AG09319 (cell line): ENCODE measurements at regions not wholly inside any gene's neighbourhood (a gene's known extent, or its start where the extent isn't known, plus 50 kb on each side); places are given as distances from the start of the nearest gene placed in this dataset.

ENCODE experiments used
- DNase-seq: peaks from one replicate; pipeline ENCODE4 v3.0.0-alpha.2; 2010; ENCODE audit warnings: low read depth; ENCODE audit errors: extremely low read depth
- CTCF ChIP-seq: IDR thresholded peaks from 2 replicates; pipeline ENCODE4 v1.5.1; 2011; ENCODE audit warnings: low read depth, mild to moderate bottlenecking, inconsistent platforms, low read length, moderate library complexity

GRCh38 chr5:105963696-105964255, 1707.0 kb downstream of the EFNA5 start:
- no peak for DNase-seq

DNA sequence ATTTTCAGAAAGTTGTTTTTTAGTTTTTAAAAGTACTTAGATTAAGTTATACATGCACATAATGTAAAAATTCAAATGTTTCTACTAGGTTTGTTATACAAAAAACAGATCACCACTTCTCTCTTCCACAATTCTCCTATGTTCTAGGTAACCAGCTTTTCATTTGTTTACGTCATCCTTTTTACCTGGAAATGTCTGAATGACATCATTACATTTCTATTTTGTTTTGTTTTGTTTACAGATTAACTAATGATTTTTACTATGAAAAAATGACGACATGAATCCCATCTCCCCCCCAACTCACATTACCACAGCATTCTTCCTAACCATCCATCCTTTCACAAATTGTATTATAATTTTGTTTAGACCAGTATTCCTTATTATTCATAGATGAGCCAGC, 1709.2 kb downstream of the EFNA5 start:
- DNase-seq: no peak
- TF ChIP-seq CTCF: no peak

More at GRCh38 chr5:105963696-105964255, 1707.0 kb downstream of the EFNA5 start:
- TF ChIP-seq CTCF: no peak

DNA sequence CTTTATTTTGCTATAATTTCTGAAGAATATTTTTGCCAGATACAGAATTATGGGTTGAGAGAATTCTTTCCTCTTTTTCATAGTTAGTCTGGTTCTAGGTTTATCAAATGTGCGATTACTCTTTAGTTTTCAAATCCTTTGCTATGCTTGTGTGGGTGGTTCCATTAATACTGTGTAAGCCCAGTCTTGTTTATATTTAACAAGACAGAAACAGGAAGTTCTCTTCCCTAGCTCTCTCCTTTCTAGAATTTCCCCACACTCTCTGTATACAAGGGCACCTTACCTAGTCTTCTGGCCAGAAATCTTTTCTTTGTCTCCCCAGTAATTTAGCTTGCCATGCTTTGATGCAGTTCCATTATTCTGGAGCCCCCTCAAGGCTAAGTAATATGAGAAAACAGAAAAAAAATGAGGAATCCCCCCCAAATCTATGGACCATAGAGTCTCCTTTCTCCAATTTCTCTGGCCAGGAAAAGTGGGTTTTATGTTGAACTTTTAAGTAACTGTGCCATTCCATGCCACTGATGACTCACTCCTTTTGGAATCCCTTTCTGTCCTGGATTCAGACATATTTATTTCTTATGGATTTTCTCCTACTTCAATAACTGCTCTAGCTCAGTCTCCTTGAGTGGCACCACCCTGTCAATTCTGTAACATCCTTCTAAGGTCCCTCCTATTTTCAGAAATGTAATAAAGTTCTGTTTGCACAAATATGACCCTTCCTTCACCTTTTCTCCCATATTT, 1714.1 kb downstream of the EFNA5 start:
- TF ChIP-seq CTCF: no peak
- DNase-seq: no peak

GRCh38 chr5:105954341-105954740, 1716.4 kb downstream of the EFNA5 start:
- DNase-seq: no peak
- no peak for TF ChIP-seq CTCF

DNA sequence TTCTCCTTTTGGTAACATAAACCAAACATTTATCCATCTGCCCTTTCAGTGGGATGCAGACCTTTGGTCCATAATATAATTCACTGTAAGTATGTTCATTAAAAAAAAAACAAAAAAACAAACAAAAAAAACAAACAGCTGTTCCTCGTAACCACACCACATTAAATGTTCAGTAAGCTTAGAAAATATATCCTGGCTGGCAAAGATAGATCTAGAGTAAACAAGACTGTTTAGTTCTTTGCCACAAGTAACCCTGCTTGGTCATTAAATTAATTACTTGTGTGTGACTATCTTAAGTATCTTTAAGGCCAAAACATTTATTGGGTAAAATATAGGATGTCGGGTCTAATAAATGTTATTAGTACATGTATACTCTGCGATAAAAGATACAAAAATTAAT, 1717.1 kb downstream of the EFNA5 start:
- TF ChIP-seq CTCF: no peak
- no peak for DNase-seq

- TF ChIP-seq CTCF: no peak
- no peak for DNase-seq
These were observed 1717.9 kb downstream of the EFNA5 start for GRCh38 chr5:105952875-105953274.

DNA sequence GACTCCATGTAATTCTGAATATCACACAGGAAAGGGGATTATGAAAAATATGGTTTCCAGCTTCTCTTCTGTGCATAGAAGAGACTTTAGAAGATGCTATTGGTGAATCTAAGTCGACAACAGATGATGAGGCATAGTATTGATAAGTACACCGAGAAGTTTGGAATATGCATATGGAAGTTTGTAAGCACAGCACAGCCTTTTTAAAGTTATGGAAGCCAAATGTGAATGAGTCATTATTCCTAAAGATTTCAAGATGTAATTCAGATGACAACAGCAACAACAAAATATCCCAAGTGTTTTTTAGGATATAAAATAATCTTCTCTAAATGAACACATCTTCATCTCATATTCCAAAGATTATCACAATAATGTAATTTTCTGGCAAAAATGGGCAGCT, 1723.3 kb downstream of the EFNA5 start:
- TF ChIP-seq CTCF: no peak
- DNase-seq: no peak
